ENCODE measurements at regions not wholly inside any gene's neighbourhood (a gene's known extent, or its start where the extent isn't known, plus 50 kb on each side); places are given as distances from the start of the nearest gene placed in this dataset.

DNA sequence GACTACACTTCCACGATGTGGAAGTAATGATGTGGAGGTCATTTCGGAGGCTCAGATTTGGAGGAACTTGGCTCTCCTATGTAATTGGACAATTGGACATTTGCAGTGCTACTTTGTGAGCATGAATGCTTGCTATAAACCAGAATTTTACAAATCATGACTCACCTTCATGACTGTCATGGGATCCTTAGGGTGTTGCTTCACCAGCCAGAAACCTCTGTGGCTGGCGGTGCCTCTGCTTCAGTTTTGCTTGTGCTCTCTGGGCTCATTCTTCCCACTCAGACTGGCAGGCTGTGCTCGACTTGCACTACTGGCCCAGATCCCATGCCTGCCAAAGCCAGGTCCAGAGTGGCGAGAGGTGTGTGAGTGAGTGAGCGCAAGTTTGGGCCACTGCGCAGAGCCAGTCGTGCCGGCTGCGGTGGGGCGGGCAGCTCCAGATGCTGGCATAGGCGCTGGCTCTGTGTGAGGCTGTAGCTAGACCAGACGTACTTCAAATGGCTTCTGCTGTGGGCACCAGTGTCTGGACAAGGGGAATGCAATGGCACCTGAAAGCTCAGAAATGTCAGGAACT, 387.8 kb downstream of the AEBP2 start:
- TF ChIP-seq CEBPB (IDR thresholded peaks at IDR 0.05) (no peak), MAX (IDR thresholded peaks at IDR 0.05) (no peak), CREB1 (IDR thresholded peaks at IDR 0.05; ENCODE audit: low read depth) (no peak)

GRCh38 chr12:19829100-19829853, 390.0 kb downstream of the AEBP2 start:
- TF ChIP-seq YY1 (IDR thresholded peaks at IDR 0.05; ENCODE audit: low read depth): no peak
- TF ChIP-seq REST (IDR thresholded peaks at IDR 0.05; ENCODE audit: low read depth): no peak
- no peak for TF ChIP-seq ZBTB7A (IDR thresholded peaks at IDR 0.05; ENCODE audit: low read depth)
- TF ChIP-seq TAF1 (IDR thresholded peaks at IDR 0.05; ENCODE audit: low read depth): no peak
- TF ChIP-seq TEAD4 (IDR thresholded peaks at IDR 0.05): no peak
- no peak for TF ChIP-seq RAD21 (IDR thresholded peaks at IDR 0.05; ENCODE audit: low read depth)
- no peak for TF ChIP-seq CREB1 (IDR thresholded peaks at IDR 0.05; ENCODE audit: low read depth)

DNA sequence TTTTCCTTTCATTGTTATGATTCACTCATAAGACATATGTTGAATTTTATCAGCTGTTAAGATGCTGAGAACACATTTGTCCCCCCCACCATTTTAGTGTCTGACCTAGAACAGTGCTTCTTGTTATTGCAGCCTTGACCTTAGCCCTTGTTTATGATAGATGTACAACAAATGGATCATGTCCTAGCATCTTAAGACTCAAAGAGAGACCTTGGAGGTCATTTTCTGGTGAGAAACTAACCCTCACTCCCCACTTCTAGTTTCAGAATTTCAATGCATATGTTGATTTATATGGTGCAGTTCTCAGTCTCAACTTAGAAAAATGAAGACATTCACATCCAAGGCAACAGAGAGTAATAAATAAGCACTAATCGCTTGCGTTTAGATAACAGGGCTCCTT, 391.2 kb downstream of the AEBP2 start:
- no peak for TF ChIP-seq CREB1 (IDR thresholded peaks at IDR 0.05; ENCODE audit: low read depth)
- TF ChIP-seq MAX (IDR thresholded peaks at IDR 0.05): no peak
- TF ChIP-seq ZBTB7A (IDR thresholded peaks at IDR 0.05; ENCODE audit: low read depth): no peak
- TF ChIP-seq TEAD4 (IDR thresholded peaks at IDR 0.05): no peak
- TF ChIP-seq YY1 (IDR thresholded peaks at IDR 0.05; ENCODE audit: low read depth): no peak
- TF ChIP-seq CEBPB (IDR thresholded peaks at IDR 0.05): no peak
- no peak for TF ChIP-seq TCF12 (IDR thresholded peaks at IDR 0.05; ENCODE audit: low read depth)
- no peak for TF ChIP-seq REST (IDR thresholded peaks at IDR 0.05; ENCODE audit: low read depth)
- TF ChIP-seq EP300 (IDR thresholded peaks at IDR 0.05; ENCODE audit: borderline replicate concordance): no peak
- TF ChIP-seq, protein P1, sequence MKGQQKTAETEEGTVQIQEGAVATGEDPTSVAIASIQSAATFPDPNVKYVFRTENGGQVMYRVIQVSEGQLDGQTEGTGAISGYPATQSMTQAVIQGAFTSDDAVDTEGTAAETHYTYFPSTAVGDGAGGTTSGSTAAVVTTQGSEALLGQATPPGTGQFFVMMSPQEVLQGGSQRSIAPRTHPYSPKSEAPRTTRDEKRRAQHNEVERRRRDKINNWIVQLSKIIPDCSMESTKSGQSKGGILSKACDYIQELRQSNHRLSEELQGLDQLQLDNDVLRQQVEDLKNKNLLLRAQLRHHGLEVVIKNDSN (IDR thresholded peaks at IDR 0.05): no peak
- TF ChIP-seq NFIC (IDR thresholded peaks at IDR 0.05): no peak
- TF ChIP-seq RAD21 (IDR thresholded peaks at IDR 0.05; ENCODE audit: low read depth): no peak
- no peak for TF ChIP-seq EGR1 (IDR thresholded peaks at IDR 0.05)
- TF ChIP-seq TAF1 (IDR thresholded peaks at IDR 0.05; ENCODE audit: low read depth): no peak
- TF ChIP-seq FOXM1 (IDR thresholded peaks at IDR 0.05; ENCODE audit: borderline replicate concordance, low read depth): no peak

DNA sequence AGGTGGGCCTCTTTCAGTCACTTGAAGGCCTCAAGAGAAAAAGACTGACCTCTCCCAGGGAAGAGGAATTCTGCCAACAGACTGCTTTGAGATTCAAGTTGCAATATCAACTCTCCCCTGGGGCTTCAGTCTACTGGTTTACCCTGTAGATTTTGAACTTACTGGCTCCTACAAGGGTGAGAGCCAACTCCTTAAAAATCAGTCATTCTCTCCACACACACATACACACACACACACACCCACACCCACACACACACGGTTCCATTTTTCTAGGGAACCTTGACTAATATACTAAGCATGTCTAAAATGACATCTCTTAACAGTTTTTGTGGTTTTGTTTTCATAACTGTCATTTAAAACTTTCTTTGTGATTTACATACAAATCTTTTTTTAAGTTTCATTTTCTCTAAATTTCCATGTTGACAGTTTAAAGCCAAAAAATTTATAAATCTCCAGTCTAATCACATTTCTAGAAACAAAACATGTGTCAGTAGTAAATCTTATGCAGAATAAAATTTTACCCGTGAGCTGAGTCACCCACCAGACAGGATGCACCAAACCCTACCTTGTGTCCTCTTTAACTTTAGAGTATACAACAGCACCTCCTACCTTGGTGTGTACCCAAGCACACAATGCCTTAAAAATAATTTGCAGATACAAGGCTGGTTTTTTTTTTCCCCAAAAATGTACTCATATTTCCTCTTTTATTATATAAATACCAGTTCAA, 394.6 kb downstream of the AEBP2 start:
- TF ChIP-seq FOXM1 (IDR thresholded peaks at IDR 0.05; ENCODE audit: borderline replicate concordance, low read depth) (no peak), RAD21 (IDR thresholded peaks at IDR 0.05; ENCODE audit: low read depth) (no peak), MAX (IDR thresholded peaks at IDR 0.05) (no peak), NFIC (IDR thresholded peaks at IDR 0.05) (no peak), REST (IDR thresholded peaks at IDR 0.05; ENCODE audit: low read depth) (no peak), EP300 (IDR thresholded peaks at IDR 0.05; ENCODE audit: borderline replicate concordance) (no peak), YY1 (IDR thresholded peaks at IDR 0.05; ENCODE audit: low read depth) (no peak), EGR1 (IDR thresholded peaks at IDR 0.05) (no peak), TAF1 (IDR thresholded peaks at IDR 0.05; ENCODE audit: low read depth) (no peak), CEBPB (IDR thresholded peaks at IDR 0.05) (no peak), CREB1 (IDR thresholded peaks at IDR 0.05; ENCODE audit: low read depth) (no peak), TEAD4 (IDR thresholded peaks at IDR 0.05) (no peak), TCF12 (IDR thresholded peaks at IDR 0.05; ENCODE audit: low read depth) (no peak), ZBTB7A (IDR thresholded peaks at IDR 0.05; ENCODE audit: low read depth) (no peak)
- TF ChIP-seq, protein P1 (IDR thresholded peaks at IDR 0.05): no peak
